ENCODE measurements at regions not wholly inside any gene's neighbourhood (a gene's known extent, or its start where the extent isn't known, plus 50 kb on each side); places are given as distances from the start of the nearest gene placed in this dataset.

DNA sequence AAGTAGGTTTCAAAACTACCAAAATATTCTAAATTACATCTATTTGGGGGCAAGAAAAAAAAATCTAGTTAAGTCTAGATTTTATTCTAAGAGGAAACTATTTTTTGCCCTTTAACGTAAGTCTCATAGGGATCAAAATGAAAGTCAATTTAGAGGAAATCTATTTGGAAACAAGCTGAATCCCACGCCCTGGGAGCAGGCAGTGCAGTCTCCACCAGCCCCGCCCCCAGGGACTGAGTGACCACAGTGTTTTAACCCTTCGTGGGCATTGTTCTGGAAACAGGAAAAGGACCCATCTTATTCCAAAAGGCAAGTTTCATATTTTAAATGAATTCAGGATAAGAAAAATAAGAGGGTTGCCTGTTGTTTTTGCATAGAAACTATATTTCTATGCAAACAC lies 209.7 kb downstream of the SPRY2 start:
- DNase-seq (ENCODE audit: low read depth in 2 of 2), result no peak

DNA sequence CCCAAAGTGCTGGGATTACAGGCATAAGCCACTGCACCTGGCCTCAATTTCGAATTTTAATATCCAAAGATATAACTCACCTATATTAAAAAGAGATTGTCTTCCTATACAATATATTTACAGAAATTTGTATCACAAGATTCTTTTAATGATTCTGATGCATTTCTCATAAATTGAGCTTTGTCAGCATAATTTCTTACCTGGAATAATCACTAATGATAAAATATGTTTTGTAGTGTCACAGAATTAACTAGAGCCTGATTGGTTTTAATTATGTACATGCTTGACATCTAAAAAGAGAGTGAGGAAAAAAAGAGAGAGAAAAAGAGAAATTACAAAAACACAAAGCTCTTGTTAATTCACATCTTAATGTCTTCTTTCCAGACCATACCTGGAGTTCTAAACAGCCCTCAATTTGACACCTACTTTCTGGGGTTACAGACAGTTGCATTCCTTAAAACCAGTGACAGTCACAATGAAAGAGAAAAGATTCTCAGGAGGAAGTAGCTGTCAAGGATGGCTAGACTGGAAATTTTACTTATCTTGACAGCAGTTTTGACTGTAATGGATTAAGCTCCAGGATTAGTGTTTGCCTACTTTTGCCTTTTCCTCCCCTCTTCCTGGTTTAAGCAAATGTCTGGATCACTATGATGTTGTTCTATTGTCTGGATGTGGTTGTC lies 214.4 kb downstream of the SPRY2 start:
- no peak for DNase-seq (ENCODE audit: low read depth in 2 of 2)

DNA sequence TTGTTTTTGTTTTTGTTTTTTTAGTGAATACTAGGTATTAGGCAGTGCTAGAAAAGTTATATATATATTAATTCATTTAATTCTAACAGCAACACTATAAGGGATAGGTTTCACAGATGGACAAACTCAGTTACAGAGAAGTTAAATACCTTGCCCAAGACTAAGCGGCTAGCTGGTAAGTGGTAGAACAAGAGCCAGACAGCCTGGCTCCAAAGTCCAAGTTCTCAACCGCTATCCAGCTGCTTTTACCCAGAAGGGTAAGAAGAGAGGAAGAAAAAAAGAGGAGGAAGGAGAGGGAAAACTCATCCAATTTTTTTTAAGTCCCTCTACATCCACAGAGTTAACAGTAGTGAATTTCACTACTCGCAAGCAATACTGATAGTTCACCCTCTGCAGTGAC lies 217.0 kb downstream of the SPRY2 start:
- no peak for DNase-seq (ENCODE audit: low read depth in 2 of 2)

DNA sequence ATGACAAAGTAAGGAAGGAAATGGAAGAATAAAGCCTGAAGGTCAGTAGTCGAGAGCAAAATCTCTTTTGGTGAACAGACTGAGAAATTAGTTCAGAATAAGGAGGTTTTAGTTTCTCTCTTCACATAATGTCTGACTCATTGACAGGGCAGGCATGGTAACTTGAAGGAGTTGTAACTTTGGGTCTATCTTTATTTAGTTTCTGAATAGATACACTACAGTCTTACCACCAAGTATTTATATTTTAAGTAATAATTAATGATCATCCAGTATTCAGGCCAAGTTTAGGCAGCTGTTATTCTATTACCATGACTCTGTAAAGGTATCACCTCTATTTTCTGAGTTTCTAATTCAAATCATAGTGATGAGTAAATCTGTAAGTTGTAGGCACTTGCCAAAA lies 219.9 kb downstream of the SPRY2 start:
- no peak for DNase-seq (ENCODE audit: low read depth in 2 of 2)

DNA sequence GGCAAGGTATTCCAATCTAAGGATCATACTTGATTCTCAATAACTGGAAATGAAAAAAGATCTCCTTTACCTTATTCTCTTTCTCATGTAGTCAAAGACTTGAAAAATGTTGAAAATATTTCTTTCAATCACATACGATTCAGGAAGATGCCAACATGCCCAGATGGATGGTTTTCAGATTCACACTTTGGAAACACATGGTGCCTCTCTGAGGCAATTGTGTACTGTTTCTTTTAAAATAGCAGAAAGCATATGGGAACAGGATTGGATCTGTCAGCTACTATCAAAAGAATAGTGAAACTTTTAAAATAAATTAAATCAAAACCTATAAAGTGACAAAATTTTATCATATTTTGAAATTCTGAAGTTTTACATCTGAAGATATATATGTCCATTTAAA lies 222.4 kb downstream of the SPRY2 start:
- no peak for DNase-seq (ENCODE audit: low read depth in 2 of 2)

DNA sequence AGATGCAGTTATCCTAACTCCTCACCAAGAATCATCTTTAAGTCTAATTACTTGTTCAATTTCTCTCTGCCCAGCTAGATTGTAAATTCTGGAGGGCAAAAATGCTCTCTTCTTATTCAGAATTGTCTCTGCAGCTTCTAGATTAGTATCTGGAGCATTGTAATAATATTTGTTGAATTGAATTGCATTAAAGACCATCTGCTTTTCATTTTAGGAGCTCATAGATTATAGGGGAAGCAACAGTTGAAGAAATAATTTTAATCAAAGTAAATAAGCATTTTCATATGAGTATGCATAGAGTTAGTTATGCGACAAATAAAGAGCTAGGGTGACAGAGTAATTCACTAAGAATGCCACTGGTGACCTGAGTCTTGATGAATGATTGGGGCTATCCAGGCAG lies 222.8 kb downstream of the SPRY2 start:
- DNase-seq (ENCODE audit: low read depth in 2 of 2), result no peak

DNA sequence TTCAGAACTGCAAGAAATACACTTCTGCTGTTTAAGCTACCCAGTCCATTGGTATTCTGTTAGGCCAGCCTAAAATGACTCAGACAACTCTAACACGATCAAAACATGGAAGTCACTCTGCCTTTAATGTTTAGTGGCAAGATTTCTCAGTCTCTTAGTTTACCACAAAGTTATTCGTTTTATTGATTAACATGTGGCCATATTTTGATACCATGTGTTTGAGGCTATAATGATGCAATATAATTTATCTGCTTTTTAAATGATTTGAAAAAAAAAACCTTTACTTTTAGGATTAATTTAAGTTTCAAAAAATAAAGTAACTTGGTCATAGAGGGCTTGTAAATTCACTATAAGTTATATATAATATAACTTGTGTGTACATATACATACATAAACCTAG lies 223.4 kb downstream of the SPRY2 start:
- no peak for DNase-seq (ENCODE audit: low read depth in 2 of 2)

DNA sequence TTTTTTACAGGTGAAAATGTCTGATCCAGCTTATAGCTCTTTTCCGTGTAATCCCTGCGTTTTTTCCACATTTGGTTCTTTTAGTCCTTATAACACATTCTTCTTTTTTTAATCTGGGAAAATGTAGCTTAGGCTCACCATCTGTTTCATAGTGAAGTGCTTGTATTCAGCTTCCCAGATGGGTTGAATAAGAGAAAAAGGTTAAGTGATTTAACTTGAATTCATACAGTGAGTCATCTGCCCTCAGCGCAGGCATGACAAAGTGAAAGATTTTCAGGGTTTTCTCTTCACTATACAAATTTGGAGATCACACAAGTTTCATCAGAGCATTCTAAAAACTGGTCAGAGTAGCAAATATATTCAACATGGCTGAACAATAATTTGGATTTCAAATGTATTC lies 224.8 kb downstream of the SPRY2 start:
- DNase-seq (ENCODE audit: low read depth in 2 of 2), result no peak

DNA sequence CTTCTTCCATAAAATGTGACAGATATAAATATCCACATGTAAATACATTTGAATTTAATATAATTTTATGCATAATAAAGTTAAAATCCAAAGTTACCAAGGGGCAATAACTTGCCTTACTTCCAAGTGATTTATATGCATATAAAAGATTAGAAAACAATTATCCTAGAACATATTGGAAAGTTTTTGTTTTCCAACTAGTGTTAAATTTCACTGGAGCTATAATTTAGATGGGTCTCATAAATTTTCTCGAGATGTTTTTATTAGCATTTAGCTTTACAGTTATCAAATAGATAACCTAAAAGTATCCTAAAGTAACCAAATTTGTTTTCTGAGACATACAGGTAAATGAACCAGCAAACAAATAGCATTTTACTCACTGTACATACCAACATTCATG lies 225.3 kb downstream of the SPRY2 start:
- DNase-seq (ENCODE audit: low read depth in 2 of 2), result no peak

DNA sequence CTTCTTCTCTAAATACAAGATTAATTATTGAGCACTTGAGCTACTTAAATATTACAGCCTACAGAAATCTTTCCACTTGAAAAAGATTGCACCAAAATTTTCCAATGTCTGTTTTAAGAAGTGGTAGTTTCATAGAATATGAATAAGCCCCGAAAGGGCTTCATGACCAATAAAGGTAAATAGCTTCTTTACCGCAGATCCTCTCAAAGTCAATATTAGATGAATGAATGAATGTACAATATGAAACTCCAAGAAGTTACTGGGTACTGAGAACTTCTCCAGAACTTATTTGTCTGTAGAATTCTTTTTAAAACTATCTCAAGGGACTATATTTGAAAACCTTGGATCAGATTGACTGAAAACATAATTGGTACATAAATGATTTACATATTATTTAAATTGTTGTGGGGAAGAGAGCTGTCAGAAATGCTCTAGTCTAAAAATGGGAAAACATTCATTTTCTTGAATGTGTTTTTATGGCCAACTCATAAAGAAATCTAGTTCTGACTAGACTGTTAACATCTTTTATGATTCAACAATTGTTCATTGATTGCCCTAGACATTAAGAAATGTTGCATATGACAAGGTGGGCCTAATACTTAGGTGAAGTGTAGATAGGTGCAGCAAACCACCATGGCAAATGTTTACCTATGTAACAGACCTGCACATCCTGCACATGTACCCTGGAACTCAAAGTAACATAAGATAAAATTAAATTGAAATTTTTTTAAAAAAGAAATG lies 227.0 kb downstream of the SPRY2 start:
- DNase-seq (ENCODE audit: low read depth in 2 of 2), result no peak

DNA sequence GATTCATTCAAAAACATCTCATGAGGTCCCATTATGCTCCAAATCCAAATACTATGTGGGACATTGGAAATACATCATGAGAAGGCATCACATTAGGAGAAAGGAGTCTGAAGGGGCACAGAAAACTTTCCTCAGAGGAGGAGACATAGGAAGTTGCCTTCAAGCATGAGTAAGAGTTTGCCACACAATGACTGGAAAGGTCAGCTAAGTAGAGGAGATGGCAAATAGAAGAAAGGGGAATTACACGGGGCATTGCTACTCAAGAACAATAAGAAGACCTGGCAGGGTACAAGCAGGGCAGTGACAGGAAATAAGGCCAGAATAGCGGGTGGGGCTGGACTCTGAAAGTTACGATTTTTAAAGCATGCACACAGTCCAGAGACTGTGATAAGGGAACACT lies 231.6 kb downstream of the SPRY2 start:
- no peak for DNase-seq (ENCODE audit: low read depth in 2 of 2)

DNA sequence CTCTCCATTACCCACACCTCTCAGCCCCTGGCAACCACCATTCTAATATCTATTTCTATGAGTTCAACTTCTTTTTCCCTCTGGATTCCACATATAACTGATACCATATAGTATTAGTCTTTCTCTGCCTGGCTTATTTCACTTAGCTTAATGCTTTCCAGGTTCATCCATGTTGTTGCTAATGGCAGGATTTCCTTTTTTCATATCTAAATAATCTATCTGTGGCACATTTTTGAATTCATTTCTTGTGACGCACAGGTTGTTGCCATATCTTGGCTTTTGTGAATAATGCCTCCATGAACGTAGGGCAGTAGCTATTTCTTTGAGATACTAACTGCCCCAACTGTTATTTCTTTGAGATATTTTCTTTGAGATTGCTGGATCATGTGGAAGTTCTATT lies 235.6 kb downstream of the SPRY2 start:
- no peak for DNase-seq (ENCODE audit: low read depth in 2 of 2)

DNA sequence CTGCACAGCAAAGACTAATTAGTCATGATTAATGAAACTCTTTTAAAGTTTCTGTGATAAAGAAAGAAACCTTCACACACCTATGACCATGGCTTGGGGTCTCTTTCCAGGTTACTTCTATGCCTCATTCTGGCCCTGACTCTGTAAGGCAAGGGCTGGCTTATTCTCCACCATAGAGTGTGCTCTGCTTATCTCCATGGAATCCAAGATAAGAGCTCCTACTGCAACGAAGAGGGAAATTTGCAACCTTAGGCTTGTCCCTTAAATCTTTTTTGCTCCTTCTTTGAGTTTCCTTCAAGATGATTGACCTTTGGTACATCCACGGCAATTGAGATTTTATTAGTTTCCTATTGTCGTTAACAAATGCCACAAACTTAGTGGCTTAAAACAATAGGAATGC lies 239.9 kb downstream of the SPRY2 start:
- no peak for DNase-seq (ENCODE audit: low read depth in 2 of 2)

DNA sequence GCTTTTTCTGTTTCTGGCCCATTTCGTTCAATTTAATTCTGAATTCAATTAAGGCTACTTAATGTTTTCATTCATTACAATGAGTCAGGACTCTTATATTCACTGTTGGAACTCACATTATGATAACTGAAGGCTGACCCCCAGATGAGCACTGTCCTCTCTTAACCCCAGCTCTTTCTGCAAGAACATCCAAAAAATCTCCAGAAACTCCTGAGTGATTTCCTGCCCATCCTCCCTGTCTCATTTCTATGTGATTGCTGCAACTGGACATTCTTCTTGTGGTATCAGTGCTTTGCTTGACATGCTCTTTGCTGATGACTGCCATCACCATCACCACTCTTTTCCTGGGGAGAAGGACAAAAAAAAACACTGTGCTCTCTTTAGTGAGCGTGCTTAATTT lies 240.3 kb downstream of the SPRY2 start:
- DNase-seq (ENCODE audit: low read depth in 2 of 2), result no peak

DNA sequence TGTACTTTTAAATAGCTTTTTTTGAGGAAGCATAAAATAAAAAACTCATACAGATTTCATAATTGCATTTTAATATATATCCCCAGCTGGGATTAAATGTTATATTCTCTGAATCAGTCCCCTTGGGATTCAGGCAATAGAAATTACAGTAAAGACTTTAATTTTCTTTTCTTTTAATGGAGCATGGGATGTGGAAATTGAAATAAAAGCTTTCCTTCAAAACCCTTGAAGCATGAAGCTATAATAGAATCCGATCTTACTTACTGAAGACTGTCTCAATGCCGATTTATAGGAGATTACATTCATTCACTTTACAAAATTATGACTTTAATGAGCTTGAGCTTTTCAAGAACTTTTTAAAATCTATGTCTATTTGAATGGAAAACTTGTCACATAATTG lies 243.4 kb downstream of the SPRY2 start:
- no peak for DNase-seq (ENCODE audit: low read depth in 2 of 2)

DNA sequence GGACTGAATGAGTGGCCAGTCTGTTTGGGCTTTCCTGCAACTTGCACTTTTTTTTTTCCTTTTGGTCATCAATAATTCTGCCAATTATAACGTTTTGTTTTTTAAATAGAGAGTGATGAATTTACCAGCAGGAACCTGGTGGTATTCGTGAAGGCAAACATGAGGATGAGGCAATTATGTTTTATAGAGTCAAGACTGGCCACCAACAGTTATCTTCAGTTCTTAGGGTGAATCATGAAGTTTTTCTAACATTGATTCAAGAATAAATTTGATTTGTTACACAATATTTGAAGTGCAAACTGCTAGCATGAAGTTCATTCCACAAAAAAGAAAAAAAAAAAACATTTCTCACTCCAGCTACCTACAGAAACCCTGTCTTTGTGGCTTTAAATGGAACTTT lies 244.5 kb downstream of the SPRY2 start:
- no peak for DNase-seq (ENCODE audit: low read depth in 2 of 2)

DNA sequence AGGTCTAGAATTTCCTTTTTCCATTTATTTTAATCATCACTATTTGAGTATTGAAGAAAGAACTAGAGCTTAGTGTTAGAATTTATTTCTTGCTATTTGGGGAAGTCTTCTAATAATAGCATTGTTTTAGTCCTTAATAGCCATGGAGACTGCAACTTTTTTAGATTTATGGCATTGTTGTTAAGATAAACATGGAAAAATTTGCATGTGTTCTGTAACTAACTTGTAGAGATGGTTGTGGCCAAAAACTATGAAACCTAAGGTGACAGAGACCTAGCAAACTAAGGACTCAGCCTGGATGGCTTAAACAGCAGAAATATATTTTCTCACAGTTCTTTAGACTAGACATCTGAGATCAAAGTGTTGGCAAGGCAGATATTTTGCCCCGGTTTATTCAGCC lies 246.4 kb downstream of the SPRY2 start:
- DNase-seq (ENCODE audit: low read depth in 2 of 2), result no peak

DNA sequence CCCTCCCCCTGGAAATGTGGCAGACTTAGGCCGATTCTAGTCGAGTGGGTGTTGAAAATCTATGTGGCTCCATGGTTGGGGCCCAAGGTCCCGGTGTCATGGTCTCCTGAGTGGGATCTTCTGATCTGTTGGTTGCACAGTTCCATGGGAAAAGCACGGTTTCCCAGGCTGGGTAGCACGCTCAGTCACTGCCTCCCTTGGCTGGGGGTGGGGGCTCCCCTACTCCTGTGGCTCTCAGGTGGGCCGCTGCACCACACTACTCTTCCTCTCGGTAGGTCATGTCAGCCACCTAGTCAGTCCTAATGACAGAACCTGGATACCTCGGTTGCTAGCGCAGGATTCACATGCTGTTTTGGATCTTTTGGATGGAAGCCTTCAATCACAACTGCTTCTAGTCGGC lies 247.0 kb downstream of the SPRY2 start:
- no peak for DNase-seq (ENCODE audit: low read depth in 2 of 2)

DNA sequence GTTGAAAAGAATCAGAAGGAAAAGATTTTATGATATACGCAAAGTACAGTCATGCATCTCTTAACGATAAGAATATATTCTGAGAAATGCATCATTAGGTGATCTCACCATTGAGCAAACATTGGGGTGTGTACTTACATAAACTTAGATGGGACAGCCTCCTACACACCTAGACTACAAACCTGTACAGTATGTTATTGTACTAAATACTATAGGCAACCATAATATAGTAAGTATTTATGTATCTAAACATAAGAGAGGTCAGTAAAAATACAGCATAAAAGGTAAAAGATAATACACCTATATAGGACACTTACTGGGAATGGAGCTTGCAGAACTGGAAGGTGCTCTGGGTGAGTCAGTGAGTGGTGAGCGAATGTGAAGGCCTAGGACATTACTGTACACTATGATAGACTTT lies 254.6 kb downstream of the SPRY2 start:
- no peak for DNase-seq (ENCODE audit: low read depth in 2 of 2)

DNA sequence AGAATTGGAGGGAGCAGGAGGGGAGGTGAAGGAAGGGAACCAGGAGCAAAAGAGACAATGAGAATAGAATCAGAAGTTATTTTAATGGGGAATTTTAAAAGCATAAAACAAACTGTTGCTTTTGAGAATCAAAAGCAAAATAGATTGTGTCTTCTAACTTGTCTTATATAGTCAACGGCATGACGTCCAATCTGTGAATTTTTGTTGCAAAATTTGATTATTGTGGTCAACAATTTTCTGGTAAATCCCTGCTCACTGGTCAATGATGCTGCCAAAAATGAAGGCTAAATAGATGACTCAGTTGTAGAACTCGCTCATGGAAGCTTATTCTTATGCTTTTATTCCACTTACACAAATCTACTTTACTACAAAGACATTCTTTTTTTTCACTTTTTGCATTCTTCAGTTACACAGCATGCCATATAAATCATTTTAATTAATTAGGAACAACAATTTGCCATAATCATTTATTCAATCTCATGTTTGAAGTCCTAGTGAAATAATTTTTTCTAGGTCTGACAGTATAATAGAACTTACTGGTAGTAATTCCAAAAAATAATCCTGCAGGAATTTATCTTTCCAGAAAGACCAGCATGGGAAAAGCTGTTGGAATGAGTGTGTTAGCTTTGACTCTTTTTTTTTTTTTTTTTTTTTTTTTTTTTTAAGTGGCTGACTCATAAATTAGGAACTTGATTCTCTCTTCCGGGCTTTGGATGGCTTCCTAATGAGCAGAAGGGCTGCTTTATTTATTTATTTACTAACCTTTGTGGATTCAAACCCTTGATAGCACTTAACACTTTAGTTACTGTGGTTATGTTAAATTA lies 256.9 kb downstream of the SPRY2 start:
- DNase-seq (ENCODE audit: low read depth in 2 of 2), result no peak

DNA sequence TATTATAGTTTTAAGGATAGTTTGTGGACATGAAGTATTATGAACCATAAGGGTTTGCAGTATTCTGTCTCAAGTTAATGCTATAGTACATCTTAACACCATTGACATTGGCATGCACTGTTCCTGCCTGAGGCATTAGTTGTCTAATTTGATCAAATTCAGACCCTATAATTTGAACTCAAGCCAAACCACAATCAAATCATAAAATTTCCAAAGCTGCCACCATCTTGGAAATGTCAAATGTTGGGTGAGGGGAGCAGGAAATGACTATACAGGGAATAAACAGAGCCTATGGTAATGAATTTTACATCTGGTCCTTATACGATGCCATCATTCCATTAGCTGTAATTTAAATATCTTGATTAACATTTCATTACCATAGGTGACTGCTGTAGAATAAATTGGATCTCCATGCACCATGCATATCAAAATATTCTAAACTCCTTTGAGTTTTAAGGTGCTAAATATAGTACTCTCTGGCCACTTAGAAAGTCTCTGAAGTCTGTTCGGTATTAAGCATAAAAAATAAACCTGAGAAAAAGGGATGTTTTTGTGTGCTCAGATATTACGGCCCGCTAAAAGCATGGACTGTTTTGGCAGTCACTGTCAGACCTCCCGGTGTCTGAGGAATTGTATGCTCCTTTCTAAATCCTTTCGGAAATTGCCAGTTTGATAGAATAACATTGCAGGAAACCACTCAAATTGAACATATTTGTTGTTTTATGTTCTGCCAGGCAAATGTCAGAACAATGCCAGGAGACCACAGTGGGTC lies 257.7 kb downstream of the SPRY2 start:
- no peak for DNase-seq (ENCODE audit: low read depth in 2 of 2)

DNA sequence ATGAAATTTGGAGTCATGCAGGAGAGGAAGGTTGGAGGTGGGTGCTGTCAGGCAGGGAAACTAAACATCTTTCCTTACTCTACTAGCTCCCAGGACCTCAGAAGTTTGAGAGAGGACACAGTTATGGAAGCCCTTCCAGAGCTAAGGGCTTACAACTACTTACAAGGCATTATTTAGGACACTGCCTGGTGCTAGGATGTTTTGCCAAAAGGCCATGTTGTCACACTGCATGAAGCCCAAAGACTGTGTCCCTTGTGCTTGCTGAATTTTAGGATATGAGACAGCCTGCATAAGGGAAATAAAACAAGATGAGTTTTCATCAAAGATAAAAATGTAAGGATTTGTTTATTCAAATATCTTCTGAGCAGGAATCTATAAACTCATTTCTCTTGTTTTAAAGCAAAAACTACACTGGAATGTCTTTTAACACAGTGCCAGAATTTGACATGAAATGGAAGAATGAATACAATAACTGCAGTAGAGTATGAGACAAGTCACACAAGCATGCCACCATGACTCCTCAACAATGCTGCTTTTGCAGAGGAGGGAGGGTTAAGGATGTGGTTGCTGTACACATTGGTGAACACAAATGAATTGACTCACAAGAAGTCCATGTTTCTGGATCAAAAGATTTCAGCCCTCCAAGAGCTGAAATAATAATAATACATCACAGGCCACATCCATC lies 258.4 kb downstream of the SPRY2 start:
- no peak for DNase-seq (ENCODE audit: low read depth in 2 of 2)

Measured in stimulated activated CD4-positive, alpha-beta T cell treated with anti-CD3 and anti-CD28 coated beads, Interleukin-1b, Interleukin-23, amount 100 ng/mL, for 4 hours (primary cell).